NK-92 (cell line): ENCODE measurements at regions not wholly inside any gene's neighbourhood (a gene's known extent, or its start where the extent isn't known, plus 50 kb on each side); places are given as distances from the start of the nearest gene placed in this dataset.

Source experiments
- DNase-seq: peaks from one replicate; lab custom pipeline; 2025; ENCODE audit not compliant: unreplicated experiment; lab: John Stamatoyannopoulos, UW

DNA sequence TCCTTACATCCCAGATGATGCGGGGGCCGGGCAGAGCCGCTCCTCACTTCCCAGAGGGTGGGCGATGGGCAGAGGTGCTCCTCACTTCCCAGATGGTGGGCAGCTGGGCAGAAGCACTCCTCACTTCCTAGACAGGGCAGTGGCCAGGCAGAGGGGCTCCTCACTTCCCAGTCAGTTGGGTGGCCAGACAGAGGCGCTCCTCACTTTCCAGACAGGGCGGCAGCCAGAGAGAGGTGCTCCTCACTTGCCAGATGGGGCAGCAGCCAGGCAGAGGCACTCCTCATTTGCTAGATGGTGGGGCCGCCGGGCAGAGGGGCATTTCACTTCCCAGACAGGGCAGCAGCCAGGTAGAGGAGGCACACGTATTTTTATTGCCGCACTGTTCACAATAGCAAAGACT, 622.0 kb upstream of the KCNMB2 start:
- DNase-seq, result no peak

DNA sequence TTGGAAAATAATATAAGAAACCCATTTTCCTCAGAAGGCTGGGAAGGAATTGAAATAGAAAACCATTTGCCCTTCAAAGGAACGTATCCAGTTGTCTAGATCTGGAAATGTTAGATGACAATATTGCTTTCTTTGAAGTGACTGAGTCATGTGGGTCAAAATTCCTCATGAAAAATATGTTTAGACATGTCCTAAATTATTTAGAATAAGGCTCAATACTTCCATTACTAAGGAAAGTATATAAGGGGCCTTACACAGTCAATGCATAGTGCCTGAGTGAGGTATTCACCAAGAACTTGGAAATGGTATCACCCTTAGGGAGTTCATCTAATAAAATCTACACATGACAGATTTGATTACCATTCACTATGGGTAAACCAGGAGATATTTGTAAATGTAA, 619.8 kb upstream of the KCNMB2 start:
- DNase-seq, result no peak

DNA sequence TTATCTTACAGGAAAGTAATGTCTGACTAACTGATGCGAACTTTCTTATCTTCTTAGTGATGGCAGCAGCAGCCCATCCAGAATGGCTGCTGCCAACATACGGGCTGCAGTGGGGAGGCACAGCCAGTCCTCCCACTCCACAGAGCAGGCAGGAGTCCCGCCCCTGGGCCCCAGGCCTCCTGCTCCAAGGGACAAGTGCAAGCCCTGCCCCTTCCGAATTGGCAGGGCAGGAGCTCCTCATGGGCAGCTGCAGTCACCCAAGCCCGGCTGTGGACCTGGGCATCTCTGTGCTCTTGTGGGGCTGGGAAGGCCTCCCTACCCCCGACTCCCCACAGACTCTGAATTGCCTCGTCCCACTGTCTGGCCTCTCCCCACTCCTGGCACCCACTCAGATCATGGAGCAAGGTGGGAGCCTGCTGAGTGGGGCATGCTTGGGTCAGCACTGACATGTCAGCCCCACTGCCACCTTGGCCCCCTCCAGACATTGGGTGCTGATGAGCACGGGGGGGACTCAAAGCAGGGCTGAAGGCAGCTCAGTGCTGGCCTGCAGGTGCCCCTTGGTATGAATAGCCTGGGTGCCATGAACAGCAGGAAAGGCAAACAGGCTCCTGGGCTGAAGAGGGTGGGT, 618.9 kb upstream of the KCNMB2 start:
- no peak for DNase-seq

DNA sequence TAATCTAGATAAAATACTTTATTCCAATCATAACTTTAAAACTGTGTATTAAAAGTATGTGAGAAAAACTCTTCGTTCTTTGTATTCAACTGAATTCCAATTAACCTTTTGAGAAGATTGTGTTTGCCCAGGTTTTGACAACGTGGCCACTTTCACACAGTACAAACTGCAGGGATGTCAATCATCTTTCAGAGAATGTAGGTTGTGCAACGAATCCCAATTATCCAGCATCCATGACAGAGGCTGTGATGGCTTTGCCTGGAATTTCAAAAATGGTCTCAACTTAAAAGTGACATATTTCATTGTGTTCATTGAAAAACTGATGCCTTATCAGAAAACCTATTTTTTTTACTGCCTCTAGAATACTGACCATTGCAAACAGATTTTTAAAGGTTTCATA, 615.1 kb upstream of the KCNMB2 start:
- no peak for DNase-seq

DNA sequence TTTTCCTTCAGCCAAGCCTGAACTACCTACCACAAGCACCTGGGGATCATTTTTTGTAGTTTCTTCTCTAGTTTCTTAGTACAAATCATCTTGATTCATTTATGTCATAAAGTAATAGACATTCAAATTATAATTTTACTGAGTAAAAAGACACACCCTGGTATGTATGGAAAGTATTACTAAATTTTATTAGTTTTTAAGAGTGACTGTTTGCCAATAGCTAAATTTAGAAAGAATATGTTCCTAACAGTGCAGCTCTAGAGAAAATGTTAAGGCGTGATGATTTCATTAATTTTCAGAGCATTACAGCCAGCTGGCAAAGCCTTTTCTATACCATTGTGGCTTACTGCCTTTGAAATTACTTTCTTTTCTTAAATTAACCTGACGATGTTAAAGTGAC, 612.0 kb upstream of the KCNMB2 start:
- DNase-seq, result no peak

DNA sequence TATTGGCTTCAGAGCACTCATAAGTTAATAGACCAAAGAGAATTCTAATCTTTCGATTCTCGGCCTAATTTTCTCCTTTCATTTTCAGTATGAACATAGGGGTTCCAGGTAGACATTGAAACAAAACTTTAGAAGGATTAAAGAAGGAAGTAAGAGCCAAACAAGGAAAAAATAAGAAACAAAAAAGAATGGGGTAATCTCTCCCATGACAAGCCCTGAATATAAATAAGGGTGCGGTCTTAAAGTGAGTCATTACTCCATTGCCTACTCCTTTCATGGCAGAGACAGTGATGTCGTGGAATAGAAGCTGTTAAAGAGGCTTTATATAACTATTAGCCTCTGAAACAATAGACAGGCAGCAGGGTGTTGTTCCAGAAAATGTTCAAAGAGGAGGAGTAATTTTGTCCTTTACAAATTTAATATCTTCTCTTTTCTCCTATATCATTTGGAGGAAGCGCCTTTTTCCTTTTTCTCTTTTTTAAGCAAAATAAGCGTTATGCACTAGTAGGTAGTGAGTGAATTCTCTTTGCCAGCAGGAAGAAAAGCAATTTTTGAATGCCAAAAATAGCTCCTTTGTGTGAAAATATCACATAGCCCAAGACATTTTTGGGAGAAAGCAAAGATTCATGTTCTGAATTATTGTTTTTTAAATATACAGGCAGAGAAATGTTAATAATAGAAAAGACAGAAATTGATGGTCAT, 607.9 kb upstream of the KCNMB2 start:
- DNase-seq, result no peak

DNA sequence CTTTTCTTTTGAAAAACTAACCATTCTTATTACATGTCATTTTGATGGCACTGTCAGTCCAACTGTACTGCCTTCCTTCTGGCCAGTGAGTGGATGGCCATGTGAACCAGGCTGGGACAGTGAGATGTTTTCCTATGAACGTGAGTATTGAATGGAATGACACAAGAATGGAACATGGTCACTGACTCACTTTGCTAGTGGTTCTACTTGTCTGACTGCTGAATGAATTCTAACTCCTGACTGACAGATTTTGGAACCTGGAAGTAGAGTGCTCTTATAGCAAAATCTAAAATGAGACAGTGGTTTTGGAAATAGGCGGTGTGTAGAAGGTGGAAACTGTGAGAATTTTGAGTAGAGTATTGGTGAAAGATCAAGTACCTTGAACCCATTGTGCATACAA, 606.9 kb upstream of the KCNMB2 start:
- no peak for DNase-seq

DNA sequence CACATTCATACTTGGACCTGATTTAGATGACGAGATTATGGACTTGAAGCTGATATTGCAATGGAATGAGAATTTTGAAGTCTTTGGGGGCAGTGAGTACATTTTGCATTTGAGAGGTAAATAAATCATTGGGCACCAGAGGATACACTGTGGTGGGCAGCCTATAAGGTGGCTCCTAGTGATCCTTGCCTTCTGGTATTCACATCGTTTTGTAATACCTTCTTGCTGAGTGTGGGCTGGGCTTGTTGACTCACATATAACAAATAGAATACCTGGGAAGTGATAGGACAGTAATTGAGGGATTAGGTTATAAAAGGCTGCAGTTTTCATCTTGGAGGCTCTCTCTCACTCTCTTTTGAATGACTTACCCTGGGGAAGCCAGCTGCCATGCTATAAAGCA, 605.5 kb upstream of the KCNMB2 start:
- no peak for DNase-seq

DNA sequence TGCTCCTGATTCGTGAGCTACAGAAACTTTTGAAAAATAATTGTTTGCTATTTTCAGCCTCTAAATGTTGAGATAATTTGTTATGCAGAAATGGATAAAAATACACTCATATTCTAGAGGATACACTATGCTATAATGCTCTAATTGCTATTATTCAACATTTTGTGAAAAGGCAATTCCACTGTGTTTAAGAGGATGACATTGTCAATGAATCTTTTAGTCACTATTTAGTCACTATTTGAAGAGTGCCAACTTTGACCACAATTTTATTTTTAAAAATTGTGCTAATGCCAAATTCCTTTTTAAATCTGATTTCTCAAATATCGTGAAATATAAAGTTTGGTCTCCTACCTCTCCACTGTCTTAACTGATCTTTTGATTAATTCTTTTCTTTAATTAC, 604.9 kb upstream of the KCNMB2 start:
- no peak for DNase-seq

DNA sequence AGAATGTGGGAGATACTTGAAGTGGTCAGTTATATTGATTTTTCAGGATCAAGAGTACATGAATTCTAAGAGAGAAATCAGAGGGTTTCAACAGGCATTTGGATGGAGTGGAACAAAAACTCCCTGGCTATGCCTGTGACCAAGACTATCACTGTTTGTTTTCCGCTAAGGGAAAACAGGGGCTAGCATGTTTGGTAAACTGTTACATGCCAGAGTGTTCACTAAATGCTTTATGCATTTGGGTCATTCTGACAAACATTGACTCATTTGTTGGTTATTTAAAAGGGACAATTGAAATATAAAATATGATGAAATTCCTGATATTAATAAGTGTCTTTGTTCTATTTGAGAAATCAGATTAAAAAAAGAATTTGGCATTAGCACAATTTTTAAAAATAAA, 603.9 kb upstream of the KCNMB2 start:
- no peak for DNase-seq

DNA sequence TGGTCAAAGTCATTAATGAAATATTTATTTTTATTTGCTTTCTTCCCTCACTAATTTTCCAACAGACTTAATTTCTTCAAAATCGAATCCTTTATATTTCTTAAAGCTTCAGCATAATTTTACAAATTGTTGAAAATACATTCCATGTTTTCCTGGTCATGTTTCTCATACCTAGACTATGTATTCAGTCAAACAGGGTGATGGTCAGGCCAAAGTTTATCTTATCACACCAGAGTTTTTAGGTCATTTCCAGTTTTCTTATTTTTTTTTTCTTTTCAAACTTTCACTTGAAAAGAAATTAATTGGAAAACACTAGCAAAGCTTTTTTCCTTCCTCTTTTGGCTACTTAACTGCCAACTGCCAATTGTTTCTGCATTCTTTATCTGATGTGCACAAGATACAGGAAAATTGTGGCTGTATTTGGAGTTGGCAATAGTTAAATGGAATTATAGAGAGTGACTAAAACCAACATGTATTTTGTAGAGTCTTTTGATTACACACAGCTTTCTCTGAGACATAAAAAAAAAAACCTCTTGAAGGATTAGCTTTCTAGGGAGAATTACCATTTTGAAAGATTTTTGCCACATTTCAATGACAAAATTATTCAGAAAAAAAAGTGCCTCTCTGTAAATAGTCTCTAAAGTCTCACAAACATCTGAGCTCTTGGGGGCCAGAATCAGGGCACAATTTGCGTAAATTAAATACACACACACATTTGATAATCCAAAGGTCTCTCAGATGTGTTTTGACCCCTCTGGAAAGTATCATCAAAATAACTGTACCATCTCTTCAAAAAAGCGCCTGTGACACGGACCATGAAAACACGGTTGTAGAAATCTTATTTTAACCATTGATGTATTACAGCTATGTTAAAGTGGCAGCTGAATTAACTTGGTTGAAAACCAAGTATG, 603.2 kb upstream of the KCNMB2 start:
- DNase-seq, result no peak

DNA sequence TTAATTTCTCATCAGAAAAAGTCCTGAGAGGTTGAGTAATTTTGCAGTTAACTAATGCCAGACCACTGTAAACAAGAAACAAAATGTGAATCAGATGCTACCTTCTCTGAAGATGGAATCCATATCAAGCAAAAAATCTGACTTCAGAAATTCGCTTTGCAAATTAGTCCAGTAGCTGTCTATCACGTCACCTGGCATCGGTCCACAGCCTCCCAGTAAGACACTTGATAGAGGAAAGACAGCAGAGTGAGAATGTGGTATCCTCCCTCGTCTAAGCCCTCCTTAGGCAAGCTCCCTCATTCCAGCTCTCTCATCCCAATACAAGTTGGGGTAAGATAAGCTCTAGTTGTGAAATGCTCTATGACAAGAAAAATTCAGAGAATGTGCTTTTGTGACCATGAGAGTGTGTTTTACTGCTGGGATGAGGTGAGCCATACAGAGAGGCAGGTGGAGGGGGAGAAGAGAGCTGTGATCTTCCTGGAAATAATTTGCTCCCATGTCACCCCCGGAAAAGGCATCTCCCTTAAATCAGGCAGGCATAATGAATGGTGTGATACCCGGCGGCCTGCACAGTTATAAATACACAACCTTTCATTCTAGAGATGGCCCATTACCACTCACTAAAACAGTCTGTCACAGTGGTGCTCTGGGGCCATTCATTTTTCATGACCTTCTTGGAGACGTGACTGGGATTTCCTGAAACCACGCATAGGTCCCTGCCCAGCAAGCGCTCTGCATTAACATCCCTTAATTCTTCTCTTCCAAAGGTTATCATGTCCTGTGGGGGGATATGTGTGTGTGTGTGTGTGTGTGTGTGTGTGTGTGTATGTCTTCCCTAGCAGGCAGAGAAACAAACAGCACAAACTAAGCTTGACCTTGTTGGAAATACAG, 602.0 kb upstream of the KCNMB2 start:
- no peak for DNase-seq

DNA sequence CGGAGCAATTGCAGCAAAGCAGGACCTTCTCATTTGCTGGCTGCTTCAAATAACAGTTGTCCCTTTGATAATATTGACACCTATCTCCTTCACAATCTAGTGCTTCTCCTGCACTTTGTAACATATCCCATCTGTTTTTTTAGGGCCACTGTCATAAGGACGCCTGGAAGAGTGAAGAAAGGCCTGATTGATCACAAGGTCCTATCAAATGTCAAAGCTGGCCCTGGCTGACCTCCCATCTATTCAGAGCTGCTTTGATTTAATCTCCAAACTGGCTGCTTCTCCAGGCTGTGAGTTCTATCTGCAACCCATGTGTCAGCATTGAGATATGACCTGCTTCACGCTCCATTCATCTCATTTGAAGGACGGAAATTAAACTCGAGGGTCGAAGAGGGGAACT, 601.2 kb upstream of the KCNMB2 start:
- no peak for DNase-seq

DNA sequence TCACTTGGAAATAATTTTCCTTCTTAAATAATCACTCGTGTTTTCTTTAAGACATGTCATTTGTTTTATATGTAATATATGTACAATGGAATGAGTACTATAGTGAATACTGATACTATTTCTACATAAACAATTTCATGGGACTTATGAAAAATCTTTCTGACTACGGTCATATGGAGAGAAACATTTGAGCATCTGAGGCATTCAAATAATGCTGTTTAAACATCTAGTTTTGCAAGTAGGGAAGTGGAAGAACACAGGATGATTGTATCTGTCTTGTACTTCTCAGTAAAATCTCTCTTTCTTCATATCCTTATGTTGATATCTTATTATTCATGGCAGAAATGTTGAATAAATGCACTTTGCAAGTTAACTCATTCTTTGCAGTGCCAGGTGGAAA, 599.5 kb upstream of the KCNMB2 start:
- no peak for DNase-seq

DNA sequence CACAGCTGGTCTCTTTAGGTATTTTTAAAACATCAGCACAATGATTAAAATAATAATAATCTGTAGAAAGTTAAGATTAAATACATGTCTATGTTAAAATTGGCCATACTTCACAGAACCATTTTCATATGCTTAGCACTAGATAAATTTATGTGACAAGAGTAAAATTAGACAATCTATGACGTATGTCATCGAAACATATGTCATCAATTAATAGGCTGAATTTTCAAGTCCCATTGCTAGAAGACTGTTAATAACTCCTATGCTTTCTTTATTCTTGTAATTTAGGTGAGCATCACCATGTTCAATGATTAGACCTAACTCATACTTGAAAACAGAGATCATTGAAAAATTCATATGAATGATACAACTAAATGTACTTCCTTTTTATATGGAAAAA, 593.3 kb upstream of the KCNMB2 start:
- no peak for DNase-seq

DNA sequence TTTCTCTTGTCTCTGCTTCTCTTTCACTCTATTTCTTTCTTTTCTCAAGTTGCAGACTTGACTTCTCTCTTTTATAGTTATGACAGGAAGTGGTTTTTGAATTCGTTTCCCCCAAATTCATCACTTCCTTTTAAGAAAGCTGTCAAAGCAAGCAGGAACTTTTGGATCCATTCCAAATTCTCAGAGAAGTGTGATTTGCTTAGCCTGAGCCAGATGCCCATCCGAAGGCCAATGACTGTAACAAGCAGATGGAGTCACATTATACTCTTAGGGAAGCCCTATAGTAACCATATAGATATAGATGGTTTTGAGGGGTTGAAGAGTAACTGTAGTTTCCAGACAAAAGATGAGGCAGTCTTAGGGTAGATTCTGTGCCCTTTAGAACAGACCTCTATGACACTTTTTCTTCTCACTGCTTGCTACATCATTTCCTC, 592.0 kb upstream of the KCNMB2 start:
- DNase-seq, result no peak

DNA sequence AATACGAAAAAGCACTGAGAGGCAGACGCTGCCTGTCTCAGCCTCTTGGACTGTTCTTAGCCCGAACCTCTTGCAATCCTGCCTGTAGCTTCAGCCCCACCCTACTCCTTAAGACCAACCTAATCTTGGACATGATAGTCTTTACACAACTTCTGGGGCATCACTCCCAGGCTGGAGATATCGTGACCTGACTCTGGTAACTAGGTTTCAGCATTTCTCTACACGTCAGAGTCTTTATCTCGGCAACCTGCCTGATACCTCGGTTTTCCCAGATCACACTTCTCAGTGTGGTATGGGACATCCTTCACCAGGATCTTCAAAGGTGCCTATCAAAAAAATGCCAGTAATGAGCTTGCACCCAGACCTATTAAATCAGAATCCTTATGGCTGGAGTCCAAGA, 590.2 kb upstream of the KCNMB2 start:
- no peak for DNase-seq

DNA sequence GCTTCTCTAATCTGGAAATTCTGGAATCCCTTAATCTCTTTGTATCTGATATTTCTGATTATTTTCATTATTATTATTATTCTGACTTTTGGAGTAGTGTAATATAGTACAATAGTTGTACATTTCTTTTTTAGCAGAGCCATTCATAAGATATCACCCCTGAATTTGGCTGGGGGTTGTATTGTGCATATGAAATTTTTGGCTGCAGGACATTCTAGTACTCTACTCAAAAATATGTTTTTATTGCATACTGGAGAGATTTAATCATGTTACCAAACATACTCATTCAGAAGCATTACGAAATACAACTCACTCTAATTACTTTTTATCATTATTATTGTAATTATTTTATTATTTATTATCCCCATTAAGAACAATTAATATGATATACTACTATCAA, 589.7 kb upstream of the KCNMB2 start:
- DNase-seq, result no peak

DNA sequence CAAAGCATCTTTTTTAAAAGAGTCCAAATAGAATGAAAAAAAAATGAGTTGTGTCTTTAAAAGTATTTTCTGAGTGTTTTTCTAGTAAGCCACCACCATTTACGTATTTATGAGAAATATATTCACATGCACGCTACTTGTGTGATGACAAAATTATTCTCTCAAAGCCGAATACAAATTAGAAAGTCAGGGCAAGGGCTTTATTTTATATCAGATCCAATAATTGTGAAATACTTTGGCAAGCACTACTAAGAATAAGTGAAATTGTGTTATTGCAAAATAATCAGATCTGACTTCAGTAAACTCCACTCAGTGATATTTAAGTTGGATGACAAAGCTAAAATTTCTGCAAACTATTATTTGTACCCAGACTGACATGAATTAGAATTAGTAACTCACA, 589.3 kb upstream of the KCNMB2 start:
- no peak for DNase-seq

DNA sequence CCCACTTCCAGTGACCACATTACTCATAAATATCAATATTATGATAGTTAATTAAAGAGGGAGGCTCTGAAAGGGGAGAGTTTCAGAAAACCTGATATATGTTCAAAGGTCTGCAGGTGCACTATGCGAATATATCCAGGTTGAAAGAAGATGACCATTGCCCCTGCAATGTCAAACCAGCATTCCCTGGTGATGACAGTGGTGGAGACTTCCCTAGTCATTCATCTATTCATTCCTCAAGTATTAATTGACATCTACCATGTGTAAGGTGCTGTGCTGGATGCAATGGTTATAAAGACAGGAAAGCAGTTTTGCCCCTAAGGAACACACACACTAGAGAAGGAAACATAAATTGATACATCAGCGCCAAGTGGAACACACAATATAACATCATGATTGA, 588.3 kb upstream of the KCNMB2 start:
- DNase-seq, result no peak
